Hepatocyte (in vitro differentiated cells): ENCODE measurements at regions not wholly inside any gene's neighbourhood (a gene's known extent, or its start where the extent isn't known, plus 50 kb on each side); places are given as distances from the start of the nearest gene placed in this dataset.

Source experiments
- EZH2 ChIP-seq: fragments of 200-600 bp; sonication (generic); IDR thresholded peaks from 2 replicates; pipeline ENCODE4 v1.6.1; 2016; ENCODE audit warnings: antibody characterized with exemption, mild to moderate bottlenecking, borderline replicate concordance
- EZH2phosphoT487 ChIP-seq: fragments of 200-600 bp; sonication (generic); IDR thresholded peaks from one replicate; pipeline ENCODE4 v1.6.1; 2018; ENCODE audit warnings: antibody characterized with exemption, mild to moderate bottlenecking, low read depth, moderate library complexity; ENCODE audit not compliant: unreplicated experiment, severe bottlenecking
- TF ChIP-seq, protein P1 (sequence below): fragments of 200-600 bp; sonication (generic); IDR thresholded peaks from 2 replicates; pipeline ENCODE4 v1.5.1; 2016; ENCODE audit warnings: antibody characterized with exemption, mild to moderate bottlenecking; ENCODE audit not compliant: poor library complexity

DNA sequence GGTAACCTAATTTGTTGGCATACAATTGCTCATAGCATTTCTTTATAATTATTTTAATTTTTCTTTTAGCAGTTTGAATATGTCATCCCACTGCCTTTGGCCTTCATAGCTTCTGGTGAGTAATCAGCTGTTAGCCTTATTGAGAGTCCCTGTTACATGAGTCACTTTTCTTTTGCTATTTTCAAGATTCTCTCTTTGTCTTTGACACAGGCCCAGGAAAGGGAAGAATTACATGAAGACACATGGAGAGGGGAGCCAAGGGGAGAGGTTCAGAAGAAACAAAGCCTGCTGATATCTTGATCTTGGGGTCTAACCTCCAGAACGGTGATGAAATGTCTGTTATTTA lies 418.2 kb downstream of the METTL15 start:
- TF ChIP-seq EZH2phosphoT487 (no peak), EZH2 (no peak)
- TF ChIP-seq, protein P1, sequence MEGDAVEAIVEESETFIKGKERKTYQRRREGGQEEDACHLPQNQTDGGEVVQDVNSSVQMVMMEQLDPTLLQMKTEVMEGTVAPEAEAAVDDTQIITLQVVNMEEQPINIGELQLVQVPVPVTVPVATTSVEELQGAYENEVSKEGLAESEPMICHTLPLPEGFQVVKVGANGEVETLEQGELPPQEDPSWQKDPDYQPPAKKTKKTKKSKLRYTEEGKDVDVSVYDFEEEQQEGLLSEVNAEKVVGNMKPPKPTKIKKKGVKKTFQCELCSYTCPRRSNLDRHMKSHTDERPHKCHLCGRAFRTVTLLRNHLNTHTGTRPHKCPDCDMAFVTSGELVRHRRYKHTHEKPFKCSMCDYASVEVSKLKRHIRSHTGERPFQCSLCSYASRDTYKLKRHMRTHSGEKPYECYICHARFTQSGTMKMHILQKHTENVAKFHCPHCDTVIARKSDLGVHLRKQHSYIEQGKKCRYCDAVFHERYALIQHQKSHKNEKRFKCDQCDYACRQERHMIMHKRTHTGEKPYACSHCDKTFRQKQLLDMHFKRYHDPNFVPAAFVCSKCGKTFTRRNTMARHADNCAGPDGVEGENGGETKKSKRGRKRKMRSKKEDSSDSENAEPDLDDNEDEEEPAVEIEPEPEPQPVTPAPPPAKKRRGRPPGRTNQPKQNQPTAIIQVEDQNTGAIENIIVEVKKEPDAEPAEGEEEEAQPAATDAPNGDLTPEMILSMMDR = no peak
